WTC11 (cell line): ENCODE measurements at regions not wholly inside any gene's neighbourhood (a gene's known extent, or its start where the extent isn't known, plus 50 kb on each side); places are given as distances from the start of the nearest gene placed in this dataset.

ENCODE experiments used
- ATAC-seq: fragments of 200-7000 bp; cut with Tn5 transposase; 2 replicates; pipeline ENCODE4 v1.10.0; 2021; ENCODE audit warnings: mild to moderate bottlenecking, moderate library complexity
- CTCF ChIA-PET: fragments of 300-600 bp; sonication (Branson Sonifier 250); formaldehyde crosslinking; loops from one replicate; lab custom pipeline; 2021; ENCODE audit warnings: antibody characterized with exemption; lab: Charles Lee
- POLR2A ChIA-PET: fragments of 350-600 bp; sonication (Branson Sonifier 250); formaldehyde crosslinking; loops from one replicate; lab custom pipeline; 2021; ENCODE audit warnings: antibody characterized with exemption; lab: Charles Lee
- DNase-seq: peaks from one replicate; pipeline ENCODE4 v3.0.0; 2021; ENCODE audit warnings: low spot score
- H3K27ac Mint-ChIP-seq: 2 replicates; pipeline ENCODE4 v1.8.0; 2021; ENCODE audit warnings: mixed read lengths
- H3K27me3 Mint-ChIP-seq: 2 replicates; pipeline ENCODE4 v1.8.0; 2021; ENCODE audit warnings: low read depth, mild to moderate bottlenecking, moderate library complexity, mixed read lengths
- H3K36me3 Mint-ChIP-seq: 2 replicates; pipeline ENCODE4 v1.8.0; 2021; ENCODE audit warnings: mixed read lengths
- H3K4me1 Mint-ChIP-seq: 2 replicates; pipeline ENCODE4 v1.8.0; 2022; ENCODE audit warnings: mixed read lengths
- H3K4me3 Mint-ChIP-seq: 2 replicates; pipeline ENCODE4 v1.8.0; 2021; ENCODE audit warnings: mild to moderate bottlenecking, moderate library complexity, mixed read lengths
- H3K9me3 Mint-ChIP-seq: 2 replicates; pipeline ENCODE4 v1.8.0; 2021; ENCODE audit warnings: mixed read lengths
- AR ChIP-seq: fragments of 250-450 bp; sonication (Bioruptor Pico); IDR thresholded peaks from 2 replicates; pipeline ENCODE4 v1.9.0; 2021; ENCODE audit warnings: mild to moderate bottlenecking
- E2F4 ChIP-seq: sonication (generic); formaldehyde crosslinking; IDR thresholded peaks from 2 replicates; pipeline ENCODE4 v1.8.1; 2022; ENCODE audit warnings: low read depth, mild to moderate bottlenecking, moderate library complexity, missing genetic modification reagents, borderline replicate concordance
- FOXJ3 ChIP-seq: sonication (generic); formaldehyde crosslinking; IDR thresholded peaks from 2 replicates; pipeline ENCODE4 v1.9.0; 2021; ENCODE audit warnings: missing genetic modification reagents, mild to moderate bottlenecking, borderline replicate concordance
- FOXK1 ChIP-seq: sonication (generic); formaldehyde crosslinking; IDR thresholded peaks from 2 replicates; pipeline ENCODE4 v1.8.0; 2022; ENCODE audit warnings: mild to moderate bottlenecking, moderate library complexity, missing genetic modification reagents
- FOXP1 ChIP-seq: sonication (generic); formaldehyde crosslinking; IDR thresholded peaks from 2 replicates; pipeline ENCODE4 v1.8.0; 2022; ENCODE audit warnings: missing genetic modification reagents, mild to moderate bottlenecking, moderate library complexity, borderline replicate concordance
- NFATC4 ChIP-seq: fragments of 250-450 bp; sonication (Bioruptor Pico); IDR thresholded peaks from 2 replicates; pipeline ENCODE4 v1.9.0; 2021; ENCODE audit warnings: mild to moderate bottlenecking
- NR3C1 ChIP-seq: sonication (generic); formaldehyde crosslinking; conservative IDR thresholded peaks from 2 replicates; pipeline ENCODE4 v1.8.1; 2023; ENCODE audit warnings: low read depth, mild to moderate bottlenecking, missing genetic modification reagents
- PRRX2 ChIP-seq: fragments of 250-450 bp; sonication (Bioruptor Pico); IDR thresholded peaks from 2 replicates; pipeline ENCODE4 v1.8.0; 2021; ENCODE audit warnings: mild to moderate bottlenecking
- RORB ChIP-seq: fragments of 250-450 bp; sonication (Bioruptor Pico); IDR thresholded peaks from 2 replicates; pipeline ENCODE4 v1.9.0; 2021; ENCODE audit warnings: mild to moderate bottlenecking
- SMAD4 ChIP-seq: sonication (generic); formaldehyde crosslinking; IDR thresholded peaks from 2 replicates; pipeline ENCODE4 v1.8.0; 2022; ENCODE audit warnings: mild to moderate bottlenecking, missing genetic modification reagents
- STAT6 ChIP-seq: sonication (generic); formaldehyde crosslinking; conservative IDR thresholded peaks from 2 replicates; pipeline ENCODE4 v1.8.1; 2023; ENCODE audit warnings: mild to moderate bottlenecking, low read depth, missing genetic modification reagents, moderate library complexity
- TEAD4 ChIP-seq: sonication (generic); formaldehyde crosslinking; IDR thresholded peaks from 2 replicates; pipeline ENCODE4 v1.8.0; 2022; ENCODE audit warnings: mild to moderate bottlenecking, missing genetic modification reagents
- ZNF423 ChIP-seq: fragments of 250-450 bp; sonication (Bioruptor Pico); IDR thresholded peaks from 2 replicates; pipeline ENCODE4 v2.1.2; 2022; ENCODE audit warnings: mild to moderate bottlenecking, moderate library complexity
- ZNF512 ChIP-seq: sonication (generic); formaldehyde crosslinking; IDR thresholded peaks from 2 replicates; pipeline ENCODE4 v1.8.1; 2022; ENCODE audit warnings: missing genetic modification reagents, borderline replicate concordance
- TF ChIP-seq, protein P1 (sequence below): sonication (generic); formaldehyde crosslinking; conservative IDR thresholded peaks from 2 replicates; pipeline ENCODE4 v1.8.1; 2022; ENCODE audit warnings: mild to moderate bottlenecking, missing genetic modification reagents
- TF ChIP-seq, protein P2 (sequence below): sonication (generic); formaldehyde crosslinking; IDR thresholded peaks from 2 replicates; pipeline ENCODE4 v1.8.0; 2022; ENCODE audit warnings: mild to moderate bottlenecking, missing genetic modification reagents
- TF ChIP-seq, protein P3 (sequence below): fragments of 250-450 bp; sonication (Bioruptor Pico); IDR thresholded peaks from 2 replicates; pipeline ENCODE4 v1.9.0; 2021; ENCODE audit warnings: mild to moderate bottlenecking, borderline replicate concordance

GRCh38 chr13:108408672-108409071 is 139.2 kb downstream of the TNFSF13B start:
- ChIA-PET POLR2A (no interaction called here), CTCF (no interaction called here)
- no peak overlapping the region for H3K4me3 Mint-ChIP-seq
- H3K9me3 Mint-ChIP-seq: peaks cover 14% of the 10 kb centered on the region
- no peak overlapping the region for H3K27ac Mint-ChIP-seq
- H3K36me3 Mint-ChIP-seq: no peaks in the 10 kb centered on the region
- ATAC-seq (peak; percentile 41; the same call in 1 of the 2 replicates), DNase-seq (no peak)
- no peaks in the 10 kb centered on the region for H3K27me3 Mint-ChIP-seq
- no peaks in the 10 kb centered on the region for H3K4me1 Mint-ChIP-seq
- TF ChIP-seq FOXP1 (CRISPR knock-in tag): no peak
- TF ChIP-seq NR3C1: no peak
- TF ChIP-seq, protein P1, sequence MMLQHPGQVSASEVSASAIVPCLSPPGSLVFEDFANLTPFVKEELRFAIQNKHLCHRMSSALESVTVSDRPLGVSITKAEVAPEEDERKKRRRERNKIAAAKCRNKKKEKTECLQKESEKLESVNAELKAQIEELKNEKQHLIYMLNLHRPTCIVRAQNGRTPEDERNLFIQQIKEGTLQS (CRISPR knock-in tag): no peak
- no peak for TF ChIP-seq AR (CRISPR knock-in tag)
- no peak for TF ChIP-seq NFATC4 (CRISPR knock-in tag)
- no peak for TF ChIP-seq ZNF512 (CRISPR knock-in tag)
- TF ChIP-seq FOXJ3 (CRISPR knock-in tag): no peak
- no peak for TF ChIP-seq E2F4 (CRISPR knock-in tag)
- TF ChIP-seq, protein P2, sequence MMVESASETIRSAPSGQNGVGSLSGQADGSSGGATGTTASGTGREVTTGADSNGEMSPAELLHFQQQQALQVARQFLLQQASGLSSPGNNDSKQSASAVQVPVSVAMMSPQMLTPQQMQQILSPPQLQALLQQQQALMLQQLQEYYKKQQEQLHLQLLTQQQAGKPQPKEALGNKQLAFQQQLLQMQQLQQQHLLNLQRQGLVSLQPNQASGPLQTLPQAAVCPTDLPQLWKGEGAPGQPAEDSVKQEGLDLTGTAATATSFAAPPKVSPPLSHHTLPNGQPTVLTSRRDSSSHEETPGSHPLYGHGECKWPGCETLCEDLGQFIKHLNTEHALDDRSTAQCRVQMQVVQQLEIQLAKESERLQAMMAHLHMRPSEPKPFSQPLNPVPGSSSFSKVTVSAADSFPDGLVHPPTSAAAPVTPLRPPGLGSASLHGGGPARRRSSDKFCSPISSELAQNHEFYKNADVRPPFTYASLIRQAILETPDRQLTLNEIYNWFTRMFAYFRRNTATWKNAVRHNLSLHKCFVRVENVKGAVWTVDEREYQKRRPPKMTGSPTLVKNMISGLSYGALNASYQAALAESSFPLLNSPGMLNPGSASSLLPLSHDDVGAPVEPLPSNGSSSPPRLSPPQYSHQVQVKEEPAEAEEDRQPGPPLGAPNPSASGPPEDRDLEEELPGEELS (CRISPR knock-in tag): no peak
- TF ChIP-seq FOXK1 (CRISPR knock-in tag): no peak
- no peak for TF ChIP-seq SMAD4
- no peak for TF ChIP-seq TEAD4 (CRISPR knock-in tag)
- TF ChIP-seq ZNF423: no peak
- TF ChIP-seq, protein P3, sequence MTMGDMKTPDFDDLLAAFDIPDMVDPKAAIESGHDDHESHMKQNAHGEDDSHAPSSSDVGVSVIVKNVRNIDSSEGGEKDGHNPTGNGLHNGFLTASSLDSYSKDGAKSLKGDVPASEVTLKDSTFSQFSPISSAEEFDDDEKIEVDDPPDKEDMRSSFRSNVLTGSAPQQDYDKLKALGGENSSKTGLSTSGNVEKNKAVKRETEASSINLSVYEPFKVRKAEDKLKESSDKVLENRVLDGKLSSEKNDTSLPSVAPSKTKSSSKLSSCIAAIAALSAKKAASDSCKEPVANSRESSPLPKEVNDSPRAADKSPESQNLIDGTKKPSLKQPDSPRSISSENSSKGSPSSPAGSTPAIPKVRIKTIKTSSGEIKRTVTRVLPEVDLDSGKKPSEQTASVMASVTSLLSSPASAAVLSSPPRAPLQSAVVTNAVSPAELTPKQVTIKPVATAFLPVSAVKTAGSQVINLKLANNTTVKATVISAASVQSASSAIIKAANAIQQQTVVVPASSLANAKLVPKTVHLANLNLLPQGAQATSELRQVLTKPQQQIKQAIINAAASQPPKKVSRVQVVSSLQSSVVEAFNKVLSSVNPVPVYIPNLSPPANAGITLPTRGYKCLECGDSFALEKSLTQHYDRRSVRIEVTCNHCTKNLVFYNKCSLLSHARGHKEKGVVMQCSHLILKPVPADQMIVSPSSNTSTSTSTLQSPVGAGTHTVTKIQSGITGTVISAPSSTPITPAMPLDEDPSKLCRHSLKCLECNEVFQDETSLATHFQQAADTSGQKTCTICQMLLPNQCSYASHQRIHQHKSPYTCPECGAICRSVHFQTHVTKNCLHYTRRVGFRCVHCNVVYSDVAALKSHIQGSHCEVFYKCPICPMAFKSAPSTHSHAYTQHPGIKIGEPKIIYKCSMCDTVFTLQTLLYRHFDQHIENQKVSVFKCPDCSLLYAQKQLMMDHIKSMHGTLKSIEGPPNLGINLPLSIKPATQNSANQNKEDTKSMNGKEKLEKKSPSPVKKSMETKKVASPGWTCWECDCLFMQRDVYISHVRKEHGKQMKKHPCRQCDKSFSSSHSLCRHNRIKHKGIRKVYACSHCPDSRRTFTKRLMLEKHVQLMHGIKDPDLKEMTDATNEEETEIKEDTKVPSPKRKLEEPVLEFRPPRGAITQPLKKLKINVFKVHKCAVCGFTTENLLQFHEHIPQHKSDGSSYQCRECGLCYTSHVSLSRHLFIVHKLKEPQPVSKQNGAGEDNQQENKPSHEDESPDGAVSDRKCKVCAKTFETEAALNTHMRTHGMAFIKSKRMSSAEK (CRISPR knock-in tag): no peak
- no peak for TF ChIP-seq PRRX2 (CRISPR knock-in tag)
- TF ChIP-seq RORB (CRISPR knock-in tag): no peak
- TF ChIP-seq STAT6 (CRISPR knock-in tag): no peak
